ENCODE measurements at regions not wholly inside any gene's neighbourhood (a gene's known extent, or its start where the extent isn't known, plus 50 kb on each side); places are given as distances from the start of the nearest gene placed in this dataset.

GRCh38 chr6:92589996-92590395 is 829.4 kb downstream of the EPHA7 start:
- Histone ChIP-seq H3K36me3 (ENCODE audit: control insufficient read depth, insufficient read depth, low read length) (no peaks in the 10 kb centered on the region), H3K4me1 (ENCODE audit: control insufficient read depth, insufficient read depth, low read length) (no peaks in the 10 kb centered on the region), H3K27ac (ENCODE audit: low read depth, low read length) (no peak overlapping the region), H3K4me3 (ENCODE audit: low read depth, low read length) (no peak overlapping the region), H3K9me3 (ENCODE audit: control insufficient read depth, insufficient read depth, low read length) (no peaks in the 10 kb centered on the region), H3K27me3 (ENCODE audit: control insufficient read depth, insufficient read depth, low read length) (no peaks in the 10 kb centered on the region)
- DNase-seq (ENCODE audit: low read depth in 4 of 6, low spot score in 6 of 6), result no peak
- WGBS (ENCODE audit: insufficient coverage), result no CpG with 5 or more reads among the region's 1 CpG

- Histone ChIP-seq H3K4me3 (ENCODE audit: low read depth, low read length) (no peak overlapping the region), H3K9me3 (ENCODE audit: control insufficient read depth, insufficient read depth, low read length) (no peaks in the 10 kb centered on the region), H3K4me1 (ENCODE audit: control insufficient read depth, insufficient read depth, low read length) (no peaks in the 10 kb centered on the region), H3K27me3 (ENCODE audit: control insufficient read depth, insufficient read depth, low read length) (no peaks in the 10 kb centered on the region), H3K36me3 (ENCODE audit: control insufficient read depth, insufficient read depth, low read length) (no peaks in the 10 kb centered on the region), H3K27ac (ENCODE audit: low read depth, low read length) (no peak overlapping the region)
- DNase-seq (ENCODE audit: low read depth in 4 of 6, low spot score in 6 of 6), result no peak
- WGBS (ENCODE audit: insufficient coverage), result 95% methylated on average over 2 of the region's 3 CpGs
These were observed 831.2 kb downstream of the EPHA7 start for GRCh38 chr6:92588148-92588547.

GRCh38 chr6:92587525-92587924 is 831.8 kb downstream of the EPHA7 start:
- Histone ChIP-seq H3K9me3 (ENCODE audit: control insufficient read depth, insufficient read depth, low read length) (no peaks in the 10 kb centered on the region), H3K27me3 (ENCODE audit: control insufficient read depth, insufficient read depth, low read length) (no peaks in the 10 kb centered on the region), H3K27ac (ENCODE audit: low read depth, low read length) (no peak overlapping the region), H3K36me3 (ENCODE audit: control insufficient read depth, insufficient read depth, low read length) (no peaks in the 10 kb centered on the region), H3K4me3 (ENCODE audit: low read depth, low read length) (no peak overlapping the region), H3K4me1 (ENCODE audit: control insufficient read depth, insufficient read depth, low read length) (no peaks in the 10 kb centered on the region)
- no CpG with 5 or more reads among the region's 1 CpG for WGBS (ENCODE audit: insufficient coverage)
- DNase-seq (ENCODE audit: low read depth in 4 of 6, low spot score in 6 of 6), result no peak

- Histone ChIP-seq H3K9me3 (ENCODE audit: control insufficient read depth, insufficient read depth, low read length) (no peaks in the 10 kb centered on the region), H3K27me3 (ENCODE audit: control insufficient read depth, insufficient read depth, low read length) (no peaks in the 10 kb centered on the region), H3K27ac (ENCODE audit: low read depth, low read length) (no peak overlapping the region), H3K4me1 (ENCODE audit: control insufficient read depth, insufficient read depth, low read length) (no peaks in the 10 kb centered on the region), H3K36me3 (ENCODE audit: control insufficient read depth, insufficient read depth, low read length) (no peaks in the 10 kb centered on the region), H3K4me3 (ENCODE audit: low read depth, low read length) (no peak overlapping the region)
- WGBS (ENCODE audit: insufficient coverage), result 63% methylated on average over 5 of the region's 8 CpGs
- DNase-seq (ENCODE audit: low read depth in 4 of 6, low spot score in 6 of 6), result no peak
These were observed 833.0 kb downstream of the EPHA7 start for GRCh38 chr6:92586236-92586977.

- Histone ChIP-seq H3K36me3 (ENCODE audit: control insufficient read depth, insufficient read depth, low read length) (no peaks in the 10 kb centered on the region), H3K4me1 (ENCODE audit: control insufficient read depth, insufficient read depth, low read length) (no peaks in the 10 kb centered on the region), H3K27me3 (ENCODE audit: control insufficient read depth, insufficient read depth, low read length) (no peaks in the 10 kb centered on the region), H3K4me3 (ENCODE audit: low read depth, low read length) (no peak overlapping the region), H3K27ac (ENCODE audit: low read depth, low read length) (no peak overlapping the region), H3K9me3 (ENCODE audit: control insufficient read depth, insufficient read depth, low read length) (peaks cover 2% of the 10 kb centered on the region)
- WGBS (ENCODE audit: insufficient coverage), result 86% methylated on average over 1 of the region's 1 CpG
- DNase-seq (ENCODE audit: low read depth in 4 of 6, low spot score in 6 of 6), result no peak
These were observed 837.1 kb downstream of the EPHA7 start for GRCh38 chr6:92582211-92582610.

- H3K27me3 ChIP-seq (ENCODE audit: control insufficient read depth, insufficient read depth, low read length), result no peaks in the 10 kb centered on the region
- no peak for DNase-seq (ENCODE audit: low read depth in 4 of 6, low spot score in 6 of 6)
- WGBS (ENCODE audit: insufficient coverage), result 87% methylated on average over 2 of the region's 2 CpGs
- H3K36me3 ChIP-seq (ENCODE audit: control insufficient read depth, insufficient read depth, low read length), result no peaks in the 10 kb centered on the region
- H3K27ac ChIP-seq (ENCODE audit: low read depth, low read length), result no peak overlapping the region
- peaks cover 2% of the 10 kb centered on the region for H3K9me3 ChIP-seq (ENCODE audit: control insufficient read depth, insufficient read depth, low read length)
- no peak overlapping the region for H3K4me3 ChIP-seq (ENCODE audit: low read depth, low read length)
- no peaks in the 10 kb centered on the region for H3K4me1 ChIP-seq (ENCODE audit: control insufficient read depth, insufficient read depth, low read length)
These were observed 842.2 kb downstream of the EPHA7 start for GRCh38 chr6:92577077-92577719.

GRCh38 chr6:92568541-92568940 is 850.8 kb downstream of the EPHA7 start:
- peak in 1 of 6 donors; percentile 66 for DNase-seq (ENCODE audit: low read depth in 4 of 6, low spot score in 6 of 6)
- no peaks in the 10 kb centered on the region for H3K4me1 ChIP-seq (ENCODE audit: control insufficient read depth, insufficient read depth, low read length)
- no peaks in the 10 kb centered on the region for H3K27me3 ChIP-seq (ENCODE audit: control insufficient read depth, insufficient read depth, low read length)
- H3K9me3 ChIP-seq (ENCODE audit: control insufficient read depth, insufficient read depth, low read length), result peaks cover 2% of the 10 kb centered on the region
- no peak overlapping the region for H3K4me3 ChIP-seq (ENCODE audit: low read depth, low read length)
- WGBS (ENCODE audit: insufficient coverage), result no CpG with 5 or more reads among the region's 1 CpG
- H3K27ac ChIP-seq (ENCODE audit: low read depth, low read length), result no peak overlapping the region
- H3K36me3 ChIP-seq (ENCODE audit: control insufficient read depth, insufficient read depth, low read length), result no peaks in the 10 kb centered on the region

GRCh38 chr6:92566632-92567031 is 852.7 kb downstream of the EPHA7 start:
- H3K4me3 ChIP-seq (ENCODE audit: low read depth, low read length), result no peak overlapping the region
- DNase-seq (ENCODE audit: low read depth in 4 of 6, low spot score in 6 of 6), result peak in 1 of 6 donors; percentile 7
- H3K27ac ChIP-seq (ENCODE audit: low read depth, low read length), result no peak overlapping the region
- H3K9me3 ChIP-seq (ENCODE audit: control insufficient read depth, insufficient read depth, low read length), result peaks cover 2% of the 10 kb centered on the region
- H3K27me3 ChIP-seq (ENCODE audit: control insufficient read depth, insufficient read depth, low read length), result no peaks in the 10 kb centered on the region
- no CpG with 5 or more reads among the region's 4 CpGs for WGBS (ENCODE audit: insufficient coverage)
- H3K36me3 ChIP-seq (ENCODE audit: control insufficient read depth, insufficient read depth, low read length), result no peaks in the 10 kb centered on the region
- H3K4me1 ChIP-seq (ENCODE audit: control insufficient read depth, insufficient read depth, low read length), result no peaks in the 10 kb centered on the region

GRCh38 chr6:92564376-92564775 is 855.0 kb downstream of the EPHA7 start:
- Histone ChIP-seq H3K9me3 (ENCODE audit: control insufficient read depth, insufficient read depth, low read length) (no peaks in the 10 kb centered on the region), H3K36me3 (ENCODE audit: control insufficient read depth, insufficient read depth, low read length) (no peaks in the 10 kb centered on the region), H3K4me3 (ENCODE audit: low read depth, low read length) (no peak overlapping the region), H3K4me1 (ENCODE audit: control insufficient read depth, insufficient read depth, low read length) (no peaks in the 10 kb centered on the region), H3K27ac (ENCODE audit: low read depth, low read length) (no peak overlapping the region), H3K27me3 (ENCODE audit: control insufficient read depth, insufficient read depth, low read length) (no peaks in the 10 kb centered on the region)
- 75% methylated on average over 2 of the region's 3 CpGs for WGBS (ENCODE audit: insufficient coverage)
- DNase-seq (ENCODE audit: low read depth in 4 of 6, low spot score in 6 of 6), result no peak

- Histone ChIP-seq H3K27me3 (ENCODE audit: control insufficient read depth, insufficient read depth, low read length) (no peaks in the 10 kb centered on the region), H3K27ac (ENCODE audit: low read depth, low read length) (no peak overlapping the region), H3K4me3 (ENCODE audit: low read depth, low read length) (no peak overlapping the region), H3K36me3 (ENCODE audit: control insufficient read depth, insufficient read depth, low read length) (no peaks in the 10 kb centered on the region), H3K9me3 (ENCODE audit: control insufficient read depth, insufficient read depth, low read length) (no peaks in the 10 kb centered on the region), H3K4me1 (ENCODE audit: control insufficient read depth, insufficient read depth, low read length) (no peaks in the 10 kb centered on the region)
- 58% methylated on average over 4 of the region's 5 CpGs for WGBS (ENCODE audit: insufficient coverage)
- DNase-seq (ENCODE audit: low read depth in 4 of 6, low spot score in 6 of 6), result no peak
These were observed 859.7 kb downstream of the EPHA7 start for GRCh38 chr6:92559611-92560010.
